ENCODE measurements at regions not wholly inside any gene's neighbourhood (a gene's known extent, or its start where the extent isn't known, plus 50 kb on each side); places are given as distances from the start of the nearest gene placed in this dataset.

DNA sequence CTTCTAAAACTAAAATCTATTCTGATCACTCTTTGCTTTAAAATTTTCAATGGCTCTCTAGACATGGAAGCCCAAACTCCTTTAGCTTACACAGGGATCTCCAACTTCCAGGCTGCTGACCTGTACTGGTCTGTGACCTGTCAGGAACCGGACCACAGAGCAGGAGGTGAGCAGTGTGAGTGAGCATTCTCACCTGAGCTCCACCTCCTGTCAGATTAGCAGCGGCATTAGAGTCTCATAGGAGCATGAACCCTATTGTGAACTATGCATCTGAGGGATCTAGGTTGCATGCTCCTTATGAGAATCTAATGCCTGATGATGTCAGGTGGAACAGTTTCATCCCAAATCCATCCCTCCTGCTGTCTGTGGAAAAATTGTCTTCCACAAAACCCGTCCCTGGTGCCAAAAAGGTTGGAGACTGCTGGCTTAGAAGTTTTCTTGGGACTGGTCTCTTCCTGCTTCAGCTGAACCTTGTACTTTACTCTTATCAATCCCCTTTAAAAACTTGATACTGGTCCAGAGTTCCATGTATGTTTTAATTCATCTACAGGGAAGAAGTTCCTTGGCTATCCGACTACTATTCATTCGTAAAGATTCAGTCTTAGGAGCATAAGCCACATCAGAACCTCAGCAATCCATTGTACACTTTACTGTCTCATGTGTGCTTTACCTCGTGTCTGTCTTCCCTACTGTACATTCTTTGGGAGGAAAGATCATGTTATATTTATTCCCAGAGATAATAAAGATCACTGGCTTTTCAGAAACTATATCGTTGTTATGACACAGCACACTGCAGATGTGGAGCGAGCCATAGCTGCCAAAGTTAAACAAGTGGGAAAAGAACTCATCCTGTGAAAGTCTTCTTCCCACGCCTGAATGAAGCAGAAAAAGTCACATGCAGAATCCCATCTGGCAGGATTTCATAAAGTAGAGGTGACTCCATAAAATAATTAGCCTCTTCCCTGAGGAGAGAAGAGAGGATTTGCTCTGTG lies 183.8 kb downstream of the LRATD1 start:
- Histone ChIP-seq H3K79me2 (ENCODE audit: insufficient read depth) (no peaks in the 10 kb centered on the region), H3K36me3 (replicated peaks in 1 of 2; ENCODE audit: control insufficient read depth in 1 of 2, insufficient read depth in 2 of 2, low read length in 1 of 2) (no peaks in the 10 kb centered on the region), H2AFZ (ENCODE audit: low read depth) (no peak overlapping the region), H3K9ac (no peak overlapping the region), H3F3A (replicated peaks; ENCODE audit: insufficient read depth) (no peaks in the 10 kb centered on the region), H3K27ac (ENCODE audit: low read depth in 2 of 2, low read length in 1 of 2) (no peak overlapping the region), H4K20me1 (ENCODE audit: insufficient read depth) (no peaks in the 10 kb centered on the region), H3K27me3 (ENCODE audit: insufficient read depth) (no peaks in the 10 kb centered on the region), H3K4me2 (no peak overlapping the region), H3K9me3 (no peaks in the 10 kb centered on the region), H3K9me2 (no peaks in the 10 kb centered on the region), H3K4me3 (ENCODE audit: low read depth in 2 of 2, low read length in 1 of 2) (no peak overlapping the region), H3K4me1 (ENCODE audit: control insufficient read depth in 1 of 2, insufficient read depth in 2 of 2, low read depth in 1 of 2, low read length in 1 of 2) (no peaks in the 10 kb centered on the region)
- no peak for DNase-seq
- CTCF ChIA-PET, result interaction anchor here (1.3 to 1.6 kb wide), 2 partner anchors 13 to 42 kb away, joined by 3 to 4 read pairs; no protein-coding TSS in a partner anchor
- POLR2A ChIA-PET, result no interaction called here
- TF ChIP-seq, protein P1, sequence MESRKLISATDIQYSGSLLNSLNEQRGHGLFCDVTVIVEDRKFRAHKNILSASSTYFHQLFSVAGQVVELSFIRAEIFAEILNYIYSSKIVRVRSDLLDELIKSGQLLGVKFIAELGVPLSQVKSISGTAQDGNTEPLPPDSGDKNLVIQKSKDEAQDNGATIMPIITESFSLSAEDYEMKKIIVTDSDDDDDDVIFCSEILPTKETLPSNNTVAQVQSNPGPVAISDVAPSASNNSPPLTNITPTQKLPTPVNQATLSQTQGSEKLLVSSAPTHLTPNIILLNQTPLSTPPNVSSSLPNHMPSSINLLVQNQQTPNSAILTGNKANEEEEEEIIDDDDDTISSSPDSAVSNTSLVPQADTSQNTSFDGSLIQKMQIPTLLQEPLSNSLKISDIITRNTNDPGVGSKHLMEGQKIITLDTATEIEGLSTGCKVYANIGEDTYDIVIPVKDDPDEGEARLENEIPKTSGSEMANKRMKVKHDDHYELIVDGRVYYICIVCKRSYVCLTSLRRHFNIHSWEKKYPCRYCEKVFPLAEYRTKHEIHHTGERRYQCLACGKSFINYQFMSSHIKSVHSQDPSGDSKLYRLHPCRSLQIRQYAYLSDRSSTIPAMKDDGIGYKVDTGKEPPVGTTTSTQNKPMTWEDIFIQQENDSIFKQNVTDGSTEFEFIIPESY (IDR thresholded peaks at IDR 0.05; ENCODE audit: borderline replicate concordance, low read depth), result no peak
- no peak for TF ChIP-seq SIN3A (IDR thresholded peaks at IDR 0.05; ENCODE audit: borderline replicate concordance, low read depth, low read length)
- TF ChIP-seq, protein P2, sequence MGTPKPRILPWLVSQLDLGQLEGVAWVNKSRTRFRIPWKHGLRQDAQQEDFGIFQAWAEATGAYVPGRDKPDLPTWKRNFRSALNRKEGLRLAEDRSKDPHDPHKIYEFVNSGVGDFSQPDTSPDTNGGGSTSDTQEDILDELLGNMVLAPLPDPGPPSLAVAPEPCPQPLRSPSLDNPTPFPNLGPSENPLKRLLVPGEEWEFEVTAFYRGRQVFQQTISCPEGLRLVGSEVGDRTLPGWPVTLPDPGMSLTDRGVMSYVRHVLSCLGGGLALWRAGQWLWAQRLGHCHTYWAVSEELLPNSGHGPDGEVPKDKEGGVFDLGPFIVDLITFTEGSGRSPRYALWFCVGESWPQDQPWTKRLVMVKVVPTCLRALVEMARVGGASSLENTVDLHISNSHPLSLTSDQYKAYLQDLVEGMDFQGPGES (IDR thresholded peaks at IDR 0.05; ENCODE audit: low read depth, low read length), result no peak
- TF ChIP-seq CHD2 (IDR thresholded peaks at IDR 0.05; ENCODE audit: low read length, partially characterized antibody), result no peak
- no peak for TF ChIP-seq EP300 (IDR thresholded peaks at IDR 0.05; ENCODE audit: borderline replicate concordance in 1 of 2, low read depth in 1 of 2, low read length in 1 of 2)
- TF ChIP-seq FOXJ3 (CRISPR knock-in tag; IDR thresholded peaks at IDR 0.05), result no peak
- 20% methylated on average over 9 of the region's 9 CpGs for WGBS (ENCODE audit: low lambda C conversion rate)

DNA sequence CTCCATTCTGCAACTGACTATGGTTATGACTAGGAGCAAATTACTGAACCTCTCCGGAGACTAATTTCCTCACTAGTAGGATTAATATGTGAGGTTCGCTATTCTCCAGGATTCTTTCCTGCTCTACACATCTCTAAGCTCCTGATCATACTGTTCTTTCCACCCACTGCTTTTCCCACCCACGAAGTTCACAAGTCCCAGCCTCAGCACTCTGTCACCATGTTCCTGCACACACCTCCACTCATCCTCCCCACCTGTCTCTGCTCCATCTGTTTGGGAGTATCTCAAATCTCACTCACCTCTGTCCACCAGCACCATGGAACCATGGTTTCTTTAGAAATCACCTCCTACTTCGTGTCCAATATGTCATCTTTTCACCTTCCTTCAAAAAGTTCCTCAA lies 185.3 kb downstream of the LRATD1 start:
- Histone ChIP-seq H3K9me2 (no peaks in the 10 kb centered on the region), H3K4me2 (no peak overlapping the region), H3K27me3 (ENCODE audit: insufficient read depth) (no peaks in the 10 kb centered on the region), H3F3A (replicated peaks; ENCODE audit: insufficient read depth) (no peaks in the 10 kb centered on the region), H3K4me3 (ENCODE audit: low read depth in 2 of 2, low read length in 1 of 2) (no peak overlapping the region), H3K27ac (ENCODE audit: low read depth in 2 of 2, low read length in 1 of 2) (no peak overlapping the region), H3K9ac (no peak overlapping the region), H3K9me3 (no peaks in the 10 kb centered on the region), H3K79me2 (ENCODE audit: insufficient read depth) (no peaks in the 10 kb centered on the region), H3K36me3 (replicated peaks in 1 of 2; ENCODE audit: control insufficient read depth in 1 of 2, insufficient read depth in 2 of 2, low read length in 1 of 2) (no peaks in the 10 kb centered on the region), H4K20me1 (ENCODE audit: insufficient read depth) (no peaks in the 10 kb centered on the region), H2AFZ (ENCODE audit: low read depth) (no peak overlapping the region), H3K4me1 (ENCODE audit: control insufficient read depth in 1 of 2, insufficient read depth in 2 of 2, low read depth in 1 of 2, low read length in 1 of 2) (no peaks in the 10 kb centered on the region)
- CTCF ChIA-PET, result no interaction called here
- WGBS (ENCODE audit: low lambda C conversion rate), result 18% methylated on average over 4 of the region's 4 CpGs
- DNase-seq, result no peak
- TF ChIP-seq, protein P3, sequence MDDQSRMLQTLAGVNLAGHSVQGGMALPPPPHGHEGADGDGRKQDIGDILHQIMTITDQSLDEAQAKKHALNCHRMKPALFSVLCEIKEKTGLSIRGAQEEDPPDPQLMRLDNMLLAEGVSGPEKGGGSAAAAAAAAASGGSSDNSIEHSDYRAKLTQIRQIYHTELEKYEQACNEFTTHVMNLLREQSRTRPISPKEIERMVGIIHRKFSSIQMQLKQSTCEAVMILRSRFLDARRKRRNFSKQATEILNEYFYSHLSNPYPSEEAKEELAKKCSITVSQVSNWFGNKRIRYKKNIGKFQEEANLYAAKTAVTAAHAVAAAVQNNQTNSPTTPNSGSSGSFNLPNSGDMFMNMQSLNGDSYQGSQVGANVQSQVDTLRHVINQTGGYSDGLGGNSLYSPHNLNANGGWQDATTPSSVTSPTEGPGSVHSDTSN (IDR thresholded peaks at IDR 0.05), result no peak
- TF ChIP-seq GABPA (IDR thresholded peaks at IDR 0.05; ENCODE audit: low read depth), result no peak
- POLR2A ChIA-PET, result no interaction called here

Data from SK-N-SH (cell line).